ENCODE measurements at regions not wholly inside any gene's neighbourhood (a gene's known extent, or its start where the extent isn't known, plus 50 kb on each side); places are given as distances from the start of the nearest gene placed in this dataset.

- no peak for DNase-seq (ENCODE audit: low read depth in 2 of 2)
Measured at GRCh38 chr15:47364230-47365141, 352.8 kb upstream of the SEMA6D start.

- DNase-seq (ENCODE audit: low read depth in 2 of 2) = no peak
Measured at GRCh38 chr15:47366884-47367283, 350.4 kb upstream of the SEMA6D start.

- DNase-seq (ENCODE audit: low read depth in 2 of 2) = no peak
Measured at GRCh38 chr15:47367726-47368390, 349.4 kb upstream of the SEMA6D start.

DNA sequence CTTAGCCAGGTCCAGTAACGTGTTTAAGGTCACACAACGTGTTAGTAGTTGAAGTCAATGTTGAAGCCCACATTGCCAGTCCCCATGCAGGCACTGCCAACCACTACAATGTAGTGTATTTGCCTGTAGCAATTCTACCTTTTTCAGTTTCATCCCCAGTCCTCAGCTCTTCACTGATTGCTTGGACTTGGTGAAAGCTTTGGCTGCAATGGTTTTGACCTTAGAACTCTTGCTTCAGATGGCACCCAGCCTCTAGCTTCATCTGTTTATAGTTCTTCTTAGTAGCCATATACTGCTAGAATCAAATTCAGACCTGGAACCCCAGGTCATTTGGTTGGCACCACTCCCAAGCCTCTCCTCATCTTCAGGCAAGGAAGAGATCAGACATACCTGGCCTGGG, 345.4 kb upstream of the SEMA6D start:
- no peak for DNase-seq (ENCODE audit: low read depth in 2 of 2)

DNA sequence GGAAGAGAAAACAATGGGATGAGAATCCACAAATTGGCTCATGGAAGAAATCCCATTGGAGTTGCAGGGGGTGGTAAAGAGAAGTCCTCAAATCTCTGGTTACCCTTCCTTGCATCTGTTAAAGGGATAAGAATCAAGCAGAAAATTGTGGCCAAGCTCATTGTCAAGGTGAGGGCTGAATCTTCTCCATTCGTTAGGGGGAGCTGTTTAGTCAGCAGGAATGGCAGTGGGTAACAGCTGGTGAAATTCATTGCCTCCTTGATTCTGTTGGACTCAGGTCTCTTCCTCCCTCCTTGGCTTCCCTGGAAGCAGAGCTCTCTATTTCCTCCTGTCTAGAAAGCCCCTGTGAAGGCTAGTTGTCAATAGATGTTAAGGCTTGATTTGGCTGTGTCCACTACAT, 343.1 kb upstream of the SEMA6D start:
- DNase-seq (ENCODE audit: low read depth in 2 of 2) = no peak

GRCh38 chr15:47376190-47376589, 341.1 kb upstream of the SEMA6D start:
- no peak for DNase-seq (ENCODE audit: low read depth in 2 of 2)

DNA sequence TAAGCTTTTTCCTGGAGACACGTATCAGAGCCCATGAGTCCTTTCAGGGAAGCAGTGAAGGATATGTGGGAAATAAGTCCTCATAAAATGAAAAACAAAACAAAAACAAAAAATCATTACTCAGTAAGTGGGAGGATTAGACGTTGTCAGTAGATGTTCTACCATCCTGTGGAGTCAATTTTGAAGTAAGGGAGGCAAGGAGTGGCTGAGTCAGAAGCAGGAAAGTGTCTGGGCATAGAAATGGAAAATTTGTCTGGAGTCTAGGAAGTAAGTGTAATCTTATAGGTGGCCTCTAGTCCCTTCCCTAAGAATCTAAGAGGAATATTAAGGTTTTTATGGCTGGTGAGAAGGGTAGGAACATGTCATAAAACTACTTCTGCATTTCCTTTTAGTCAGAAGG, 339.8 kb upstream of the SEMA6D start:
- DNase-seq (ENCODE audit: low read depth in 2 of 2) = no peak

DNA sequence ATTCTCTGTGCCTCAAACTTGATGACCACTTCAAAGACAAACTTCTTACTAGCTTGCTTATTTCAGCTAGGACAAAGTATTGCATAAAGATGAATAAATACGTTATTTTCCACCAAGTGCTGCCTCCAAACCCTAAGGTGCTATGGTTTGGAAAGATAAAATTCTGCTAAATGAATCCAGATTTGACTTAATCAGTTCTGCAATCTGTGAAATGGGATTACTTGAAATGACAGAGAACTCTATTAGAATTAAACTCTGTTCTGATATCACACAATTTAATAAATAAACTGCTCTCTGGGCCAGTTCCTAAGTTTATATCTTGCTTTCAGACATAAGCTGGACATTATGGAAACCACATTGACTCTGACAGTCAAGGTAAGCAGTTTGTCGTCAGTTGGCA, 338.8 kb upstream of the SEMA6D start:
- no peak for DNase-seq (ENCODE audit: low read depth in 2 of 2)

DNA sequence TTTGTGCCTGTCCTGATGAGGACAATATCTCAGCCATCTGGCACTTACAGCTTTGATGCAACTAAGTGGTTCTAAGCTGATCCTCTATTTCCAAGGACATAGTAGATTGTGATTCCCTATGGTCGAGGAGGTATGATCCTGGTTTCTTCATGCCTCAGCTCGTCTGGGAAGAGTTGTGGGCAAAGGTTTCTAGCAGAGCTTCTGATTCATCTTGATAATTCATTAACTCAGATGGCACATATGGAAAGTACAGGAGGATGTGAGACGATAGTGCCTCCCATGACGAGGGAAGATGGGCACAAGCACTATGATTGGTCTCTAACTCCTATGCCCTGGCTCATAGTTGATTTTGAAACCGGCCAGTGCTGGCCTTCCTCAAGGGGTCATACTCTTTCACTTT, 334.2 kb upstream of the SEMA6D start:
- no peak for DNase-seq (ENCODE audit: low read depth in 2 of 2)

GRCh38 chr15:47383801-47384200, 333.5 kb upstream of the SEMA6D start:
- no peak for DNase-seq (ENCODE audit: low read depth in 2 of 2)

- DNase-seq (ENCODE audit: low read depth in 2 of 2) = peak; percentile 81 to 85
Measured at GRCh38 chr15:47384341-47384740, 333.0 kb upstream of the SEMA6D start.

- DNase-seq (ENCODE audit: low read depth in 2 of 2) = no peak
Measured at GRCh38 chr15:47384776-47385175, 332.5 kb upstream of the SEMA6D start.

- no peak for DNase-seq (ENCODE audit: low read depth in 2 of 2)
Measured at GRCh38 chr15:47386459-47386858, 330.8 kb upstream of the SEMA6D start.

DNA sequence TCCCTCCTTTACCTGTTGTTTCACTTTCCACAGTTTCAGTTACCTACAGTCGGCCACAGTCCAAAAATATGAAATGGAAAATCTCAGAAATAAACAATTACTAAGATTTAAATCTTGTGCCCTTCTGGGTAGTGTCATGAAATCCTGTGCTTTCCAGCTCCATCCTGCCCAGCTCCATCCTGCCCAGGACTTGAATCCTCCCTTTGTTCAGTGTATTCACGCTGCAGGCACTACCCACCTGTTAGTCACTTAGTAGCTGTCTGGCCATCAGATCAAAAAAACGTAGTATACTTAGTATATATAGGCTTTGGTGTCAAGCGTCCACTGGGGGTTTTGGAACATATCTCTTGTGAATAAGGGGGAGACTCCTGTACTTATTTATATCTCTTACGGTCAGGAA, 329.0 kb upstream of the SEMA6D start:
- no peak for DNase-seq (ENCODE audit: low read depth in 2 of 2)

- DNase-seq (ENCODE audit: low read depth in 2 of 2) = no peak
Measured at GRCh38 chr15:47390208-47390765, 327.0 kb upstream of the SEMA6D start.

- DNase-seq (ENCODE audit: low read depth in 2 of 2) = no peak
Measured at GRCh38 chr15:47394286-47394809, 323.0 kb upstream of the SEMA6D start.

GRCh38 chr15:47395076-47395475, 322.2 kb upstream of the SEMA6D start:
- DNase-seq (ENCODE audit: low read depth in 2 of 2) = no peak

GRCh38 chr15:47397655-47398054, 319.6 kb upstream of the SEMA6D start:
- no peak for DNase-seq (ENCODE audit: low read depth in 2 of 2)

GRCh38 chr15:47398132-47398531, 319.2 kb upstream of the SEMA6D start:
- DNase-seq (ENCODE audit: low read depth in 2 of 2) = no peak

DNA sequence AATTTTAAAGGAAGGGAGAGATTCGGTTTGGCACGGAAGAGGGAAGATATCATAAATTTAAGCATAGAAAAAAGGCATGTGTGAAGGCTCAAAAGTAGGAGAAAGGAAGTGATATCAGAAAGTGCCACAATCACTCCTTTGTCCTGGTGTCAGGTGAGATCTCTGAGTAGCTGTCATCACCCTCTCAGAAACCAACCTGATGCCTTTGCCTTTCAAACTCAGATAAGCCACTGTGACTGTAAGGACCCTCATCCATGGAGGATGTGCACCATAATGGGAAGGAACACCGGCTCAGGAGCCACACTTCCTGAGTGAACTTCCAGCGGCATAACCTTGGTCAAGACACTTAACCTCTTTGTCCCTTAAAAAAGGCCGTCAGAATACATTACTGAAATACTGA, 318.7 kb upstream of the SEMA6D start:
- DNase-seq (ENCODE audit: low read depth in 2 of 2) = no peak

DNA sequence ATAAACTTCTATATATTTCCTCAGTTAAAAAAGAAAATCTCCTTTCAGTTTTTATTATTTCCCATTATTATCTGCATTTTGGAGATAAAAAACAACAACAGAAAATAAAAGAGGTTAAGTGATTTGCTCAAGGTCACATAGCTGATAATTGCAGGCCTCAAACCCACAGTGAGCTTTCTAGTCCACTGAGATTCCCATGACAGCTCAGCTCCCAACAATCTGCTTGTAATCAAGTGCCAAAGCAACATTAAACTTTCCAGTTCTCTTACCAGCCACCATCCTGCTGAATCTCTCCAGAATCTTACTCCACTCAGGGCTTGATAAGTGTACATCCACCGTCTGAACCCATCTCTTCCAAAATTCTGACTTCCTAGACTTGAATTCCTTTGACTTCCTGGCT, 318.2 kb upstream of the SEMA6D start:
- no peak for DNase-seq (ENCODE audit: low read depth in 2 of 2)

GRCh38 chr15:47400603-47401002, 316.7 kb upstream of the SEMA6D start:
- no peak for DNase-seq (ENCODE audit: low read depth in 2 of 2)

DNA sequence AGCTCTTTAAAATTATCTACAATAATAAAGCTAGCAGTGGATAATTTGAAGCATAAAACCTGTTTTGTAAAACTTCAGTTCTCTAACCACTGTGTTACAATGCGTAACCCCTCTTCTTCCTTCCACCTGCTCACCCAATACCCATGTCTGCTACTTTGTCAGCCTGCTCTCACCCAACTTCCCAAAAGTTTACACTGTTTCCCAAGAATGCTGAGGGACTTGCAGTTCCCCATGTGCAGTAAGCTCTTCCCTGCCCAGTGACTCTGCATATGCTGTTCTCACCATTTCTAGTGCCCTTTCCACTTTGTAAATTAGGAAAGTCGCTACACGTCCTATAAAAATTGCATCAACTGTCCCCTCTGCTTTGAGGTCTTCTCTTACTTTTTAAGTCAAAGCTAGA, 315.9 kb upstream of the SEMA6D start:
- DNase-seq (ENCODE audit: low read depth in 2 of 2) = no peak
